ENCODE measurements at regions not wholly inside any gene's neighbourhood (a gene's known extent, or its start where the extent isn't known, plus 50 kb on each side); places are given as distances from the start of the nearest gene placed in this dataset.

DNA sequence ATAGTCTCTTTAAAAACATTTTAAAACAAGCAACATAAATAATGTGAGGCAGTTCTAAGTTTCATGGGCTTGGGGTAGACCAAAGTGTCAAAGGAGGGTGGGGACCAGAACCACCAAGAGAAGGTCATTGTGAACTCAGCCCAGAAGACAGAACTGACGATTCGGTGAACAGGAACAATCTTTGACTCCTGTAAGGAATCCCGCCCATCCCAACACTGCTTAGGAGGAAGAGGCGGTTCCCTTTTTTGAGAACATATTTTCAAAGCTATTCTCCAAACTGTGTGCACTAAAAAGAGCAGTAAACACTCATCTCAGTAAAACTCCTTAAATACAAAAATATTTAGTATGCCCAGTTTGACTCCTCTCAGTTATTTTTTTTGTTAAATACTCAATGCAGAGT lies 176.5 kb upstream of the TLE4 start:
- no peak for DNase-seq
- Histone ChIP-seq H3K9me3 (no peaks in the 10 kb centered on the region), H3K4me3 (no peak overlapping the region), H3K36me3 (no peaks in the 10 kb centered on the region), H3K27me3 (no peaks in the 10 kb centered on the region), H3K4me1 (ENCODE audit: insufficient read depth) (no peaks in the 10 kb centered on the region), H3K27ac (no peak overlapping the region)
- TF ChIP-seq, protein P1, sequence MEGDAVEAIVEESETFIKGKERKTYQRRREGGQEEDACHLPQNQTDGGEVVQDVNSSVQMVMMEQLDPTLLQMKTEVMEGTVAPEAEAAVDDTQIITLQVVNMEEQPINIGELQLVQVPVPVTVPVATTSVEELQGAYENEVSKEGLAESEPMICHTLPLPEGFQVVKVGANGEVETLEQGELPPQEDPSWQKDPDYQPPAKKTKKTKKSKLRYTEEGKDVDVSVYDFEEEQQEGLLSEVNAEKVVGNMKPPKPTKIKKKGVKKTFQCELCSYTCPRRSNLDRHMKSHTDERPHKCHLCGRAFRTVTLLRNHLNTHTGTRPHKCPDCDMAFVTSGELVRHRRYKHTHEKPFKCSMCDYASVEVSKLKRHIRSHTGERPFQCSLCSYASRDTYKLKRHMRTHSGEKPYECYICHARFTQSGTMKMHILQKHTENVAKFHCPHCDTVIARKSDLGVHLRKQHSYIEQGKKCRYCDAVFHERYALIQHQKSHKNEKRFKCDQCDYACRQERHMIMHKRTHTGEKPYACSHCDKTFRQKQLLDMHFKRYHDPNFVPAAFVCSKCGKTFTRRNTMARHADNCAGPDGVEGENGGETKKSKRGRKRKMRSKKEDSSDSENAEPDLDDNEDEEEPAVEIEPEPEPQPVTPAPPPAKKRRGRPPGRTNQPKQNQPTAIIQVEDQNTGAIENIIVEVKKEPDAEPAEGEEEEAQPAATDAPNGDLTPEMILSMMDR (IDR thresholded peaks at IDR 0.05) = no peak
- TF ChIP-seq EP300 (IDR thresholded peaks at IDR 0.05) (no peak), POLR2A (IDR thresholded peaks at IDR 0.05) (no peak)
- WGBS, 3 donors = 71 to 88% (median 82%) methylated on average over 4 of the region's 4 CpGs
- intact Hi-C loops (cut with DNase I) = no loop called here

GRCh38 chr9:79395755-79396154 lies 176.0 kb upstream of the TLE4 start:
- Histone ChIP-seq H3K4me1 (ENCODE audit: insufficient read depth) (no peaks in the 10 kb centered on the region), H3K27me3 (no peaks in the 10 kb centered on the region), H3K27ac (no peak overlapping the region), H3K9me3 (no peaks in the 10 kb centered on the region), H3K4me3 (no peak overlapping the region), H3K36me3 (no peaks in the 10 kb centered on the region)
- 60 to 73% (median 70%) methylated on average over 7 of the region's 7 CpGs for WGBS, 3 donors
- DNase-seq = no peak
- intact Hi-C loops (cut with DNase I) = no loop called here
- TF ChIP-seq POLR2A (IDR thresholded peaks at IDR 0.05) (no peak), EP300 (IDR thresholded peaks at IDR 0.05) (no peak)
- TF ChIP-seq, protein P1 (IDR thresholded peaks at IDR 0.05) = no peak

- WGBS, 3 donors = 54 to 68% (median 63%) methylated on average over 4 of the region's 4 CpGs
- H3K27me3 ChIP-seq = no peaks in the 10 kb centered on the region
- H3K27ac ChIP-seq = no peak overlapping the region
- no peaks in the 10 kb centered on the region for H3K36me3 ChIP-seq
- intact Hi-C loops (cut with DNase I) = no loop called here
- H3K4me1 ChIP-seq (ENCODE audit: insufficient read depth) = no peaks in the 10 kb centered on the region
- DNase-seq = no peak
- H3K4me3 ChIP-seq = no peak overlapping the region
- H3K9me3 ChIP-seq = no peaks in the 10 kb centered on the region
- TF ChIP-seq, protein P1 (IDR thresholded peaks at IDR 0.05) = no peak
- TF ChIP-seq POLR2A (IDR thresholded peaks at IDR 0.05) (no peak), EP300 (IDR thresholded peaks at IDR 0.05) (no peak)
These were observed 175.6 kb upstream of the TLE4 start for GRCh38 chr9:79396168-79396567.

GRCh38 chr9:79403495-79403894 lies 168.3 kb upstream of the TLE4 start:
- intact Hi-C loops (cut with DNase I) = no loop called here
- TF ChIP-seq POLR2A (IDR thresholded peaks at IDR 0.05) = no peak
- TF ChIP-seq, protein P1 (IDR thresholded peaks at IDR 0.05) = no peak
- TF ChIP-seq EP300 (IDR thresholded peaks at IDR 0.05) = no peak
- Histone ChIP-seq H3K4me3 (no peak overlapping the region), H3K27me3 (no peaks in the 10 kb centered on the region), H3K27ac (no peak overlapping the region), H3K4me1 (ENCODE audit: insufficient read depth) (no peaks in the 10 kb centered on the region), H3K36me3 (no peaks in the 10 kb centered on the region), H3K9me3 (no peaks in the 10 kb centered on the region)
- WGBS, 3 donors = 96 to 98% (median 98%) methylated on average over 2 of the region's 2 CpGs
- no peak for DNase-seq

- 83 to 90% (median 87%) methylated on average over 1 of the region's 1 CpG for WGBS, 3 donors
- no peak for DNase-seq
- Histone ChIP-seq H3K27me3 (no peaks in the 10 kb centered on the region), H3K27ac (no peak overlapping the region), H3K4me1 (ENCODE audit: insufficient read depth) (no peaks in the 10 kb centered on the region), H3K4me3 (no peak overlapping the region), H3K9me3 (no peaks in the 10 kb centered on the region), H3K36me3 (no peaks in the 10 kb centered on the region)
- intact Hi-C loops (cut with DNase I) = no loop called here
- TF ChIP-seq, protein P1 (IDR thresholded peaks at IDR 0.05) = no peak
- TF ChIP-seq EP300 (IDR thresholded peaks at IDR 0.05) (no peak), POLR2A (IDR thresholded peaks at IDR 0.05) (no peak)
These were observed 163.6 kb upstream of the TLE4 start for GRCh38 chr9:79408200-79408599.

Measured in ovary (tissue), 7 donors.